GM21526 (cell line): ENCODE measurements at regions not wholly inside any gene's neighbourhood (a gene's known extent, or its start where the extent isn't known, plus 50 kb on each side); places are given as distances from the start of the nearest gene placed in this dataset.

Experiments
- ATAC-seq: cut with Tn5 transposase; IDR thresholded peaks from one replicate; pipeline ENCODE4 v1.9.1; 2021; ENCODE audit warnings: moderate library complexity; ENCODE audit not compliant: unreplicated experiment, low FRiP score

DNA sequence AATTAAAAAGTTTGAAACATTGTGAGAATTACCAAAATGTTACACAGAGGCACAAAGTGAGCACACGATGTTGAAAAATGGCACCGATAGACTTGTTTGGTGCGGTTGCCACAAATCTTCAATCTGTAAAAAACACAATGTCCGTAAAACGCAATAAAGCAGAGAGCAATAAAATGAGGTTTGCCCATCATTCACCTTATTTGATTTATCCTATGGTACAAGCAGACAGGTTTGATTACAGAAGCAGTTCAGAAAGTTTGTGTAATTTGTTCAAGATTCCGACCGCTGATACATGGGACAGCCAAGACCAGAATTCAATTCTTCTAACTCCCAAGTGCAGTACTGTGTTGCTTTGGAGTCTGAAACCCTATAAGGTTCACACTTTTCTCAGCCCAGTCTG lies 318.3 kb upstream of the PROX1 start:
- no peak for ATAC-seq

DNA sequence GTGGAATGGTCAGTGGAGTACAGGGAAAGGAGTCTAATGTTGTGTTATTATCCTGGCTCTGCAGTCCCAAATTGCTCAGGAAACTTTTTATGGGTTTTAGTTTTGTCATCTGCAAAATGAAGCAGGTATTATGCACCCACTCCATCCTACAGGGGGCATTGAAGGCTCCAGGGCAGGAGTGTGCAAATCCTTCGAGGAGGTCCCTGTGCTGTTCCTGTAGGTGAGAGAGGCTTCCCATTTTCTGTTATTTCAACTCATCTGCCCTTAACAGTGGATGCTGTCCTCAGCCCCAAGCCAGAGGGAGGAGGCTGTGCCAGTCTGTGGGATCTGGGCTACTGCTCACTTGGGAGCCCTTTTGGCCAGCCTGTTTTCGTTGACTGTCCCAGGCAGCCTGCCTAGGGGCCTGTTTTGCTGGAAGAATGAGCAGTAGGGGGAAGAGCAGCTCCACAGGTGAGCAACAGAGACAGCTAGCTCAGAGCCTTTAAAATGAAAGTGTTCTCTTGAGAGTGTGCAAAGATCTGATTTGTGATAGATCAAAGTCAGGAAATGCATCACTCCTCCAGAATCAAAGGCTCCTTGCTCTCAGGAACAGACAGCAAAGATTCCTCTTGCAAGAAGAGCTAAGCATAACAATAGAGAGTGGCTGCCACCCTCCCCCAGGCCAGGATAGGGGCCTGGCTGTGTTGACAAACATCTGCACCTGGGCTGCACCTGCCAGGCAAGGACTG lies 317.6 kb upstream of the PROX1 start:
- ATAC-seq: no peak

DNA sequence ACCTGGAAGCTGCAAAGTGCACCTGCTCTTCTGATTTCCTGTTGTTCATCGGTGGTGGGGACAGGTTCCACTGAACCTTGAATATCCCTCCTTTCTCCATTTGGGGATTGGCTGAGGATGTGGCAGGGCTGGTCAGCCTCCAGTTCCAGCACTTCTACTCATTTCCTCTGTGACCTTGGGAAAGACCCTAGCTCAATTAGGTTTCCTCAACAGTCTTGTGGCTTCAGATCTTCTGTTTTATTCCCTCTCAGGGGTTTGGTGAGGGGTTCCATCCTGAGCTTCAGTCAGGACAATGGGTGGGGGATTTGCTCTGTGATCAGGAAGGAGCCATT lies 317.1 kb upstream of the PROX1 start:
- ATAC-seq: no peak

DNA sequence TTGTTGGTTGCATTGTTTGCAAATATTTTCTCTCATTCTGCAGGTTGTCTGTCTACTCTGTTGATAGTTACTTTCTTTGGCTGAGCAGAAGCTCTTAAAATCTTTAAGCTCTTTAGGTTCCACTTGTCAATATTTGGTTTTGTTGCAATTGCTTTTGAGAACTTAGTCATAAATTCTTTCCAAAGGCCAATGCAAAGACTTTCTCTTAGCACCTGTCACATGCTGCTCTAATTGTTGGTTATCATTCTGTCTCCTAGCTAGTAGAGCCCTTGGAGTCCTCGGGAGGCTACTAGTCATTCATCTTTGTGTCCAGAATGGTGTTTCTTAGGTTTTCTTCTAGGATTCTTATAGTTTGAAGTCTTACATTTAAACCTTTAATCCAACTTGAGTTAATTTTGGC lies 312.7 kb upstream of the PROX1 start:
- no peak for ATAC-seq

DNA sequence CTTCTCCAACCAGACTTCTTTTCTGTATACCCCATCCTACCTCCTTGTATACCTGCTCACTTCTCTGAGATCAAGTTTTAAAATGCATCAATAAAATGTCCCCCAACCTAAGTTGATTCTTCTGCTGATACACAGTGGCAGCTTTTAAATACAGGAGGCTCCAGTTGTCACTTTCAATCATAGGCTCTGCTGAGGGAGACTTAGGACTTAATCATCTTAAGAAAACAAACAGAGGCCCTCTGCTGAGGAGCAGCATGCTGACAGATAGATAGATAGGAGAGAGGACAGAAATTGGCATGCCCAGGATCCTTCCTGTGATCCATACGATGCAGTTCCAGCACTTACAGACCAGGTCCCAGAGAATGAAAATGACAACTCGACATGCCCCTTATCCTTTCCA lies 311.0 kb upstream of the PROX1 start:
- no peak for ATAC-seq

DNA sequence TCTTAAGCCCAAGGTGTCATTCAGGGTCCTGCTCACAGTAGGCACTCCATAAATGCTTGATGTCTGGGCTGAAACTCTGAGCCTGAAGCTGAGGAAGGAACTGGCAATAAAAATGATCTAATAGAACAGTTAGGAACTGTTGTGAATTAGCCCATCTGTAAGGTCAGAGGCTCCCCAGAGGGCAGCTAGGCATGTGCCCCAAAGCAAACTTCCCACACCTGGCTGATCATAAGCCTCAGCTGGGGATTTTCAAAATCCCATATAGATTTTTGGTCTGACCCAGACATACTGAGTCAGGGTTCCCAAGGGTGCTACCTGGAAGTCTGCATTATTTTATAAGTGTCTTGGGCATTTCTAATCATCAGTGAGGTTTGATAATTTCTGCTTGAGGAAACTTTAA lies 309.4 kb upstream of the PROX1 start:
- ATAC-seq: no peak

DNA sequence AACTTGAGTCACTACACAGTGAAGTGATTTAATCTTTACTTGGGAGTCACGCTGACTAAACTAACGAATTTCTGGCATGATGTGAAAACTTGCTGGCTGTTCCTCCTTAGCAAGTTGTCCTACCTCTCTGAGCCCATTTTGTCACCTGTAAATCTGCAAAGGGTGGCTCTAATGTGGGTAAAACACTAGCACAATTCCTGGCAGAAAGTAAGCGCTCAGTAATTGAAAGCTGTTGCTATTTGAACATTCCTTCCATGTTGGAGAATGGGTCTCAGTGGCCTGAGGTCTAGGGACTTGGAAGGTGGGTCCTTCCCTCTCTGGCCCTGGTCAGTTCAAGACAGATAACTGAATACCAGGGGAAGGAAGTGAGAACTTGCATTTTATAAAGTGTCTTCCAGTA lies 309.0 kb upstream of the PROX1 start:
- ATAC-seq: no peak

DNA sequence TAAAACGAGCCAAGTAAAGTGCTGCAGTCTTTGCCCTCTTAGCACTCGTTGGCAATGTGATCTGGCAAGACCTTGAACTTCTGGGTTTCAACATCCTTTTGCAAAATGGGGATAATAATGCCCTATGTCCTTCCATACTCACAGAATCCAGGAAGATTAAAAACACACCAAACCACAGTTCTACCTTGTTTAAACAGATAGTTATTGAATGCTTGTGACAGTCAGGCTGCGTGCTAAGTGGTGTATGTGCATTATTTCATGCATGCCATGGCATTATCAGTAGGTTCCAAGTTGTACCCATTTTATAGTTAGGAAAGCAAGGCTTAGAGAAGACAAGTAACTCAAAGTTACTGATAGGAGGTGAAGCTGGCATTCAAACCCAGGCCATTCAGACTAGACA lies 308.6 kb upstream of the PROX1 start:
- ATAC-seq: no peak

DNA sequence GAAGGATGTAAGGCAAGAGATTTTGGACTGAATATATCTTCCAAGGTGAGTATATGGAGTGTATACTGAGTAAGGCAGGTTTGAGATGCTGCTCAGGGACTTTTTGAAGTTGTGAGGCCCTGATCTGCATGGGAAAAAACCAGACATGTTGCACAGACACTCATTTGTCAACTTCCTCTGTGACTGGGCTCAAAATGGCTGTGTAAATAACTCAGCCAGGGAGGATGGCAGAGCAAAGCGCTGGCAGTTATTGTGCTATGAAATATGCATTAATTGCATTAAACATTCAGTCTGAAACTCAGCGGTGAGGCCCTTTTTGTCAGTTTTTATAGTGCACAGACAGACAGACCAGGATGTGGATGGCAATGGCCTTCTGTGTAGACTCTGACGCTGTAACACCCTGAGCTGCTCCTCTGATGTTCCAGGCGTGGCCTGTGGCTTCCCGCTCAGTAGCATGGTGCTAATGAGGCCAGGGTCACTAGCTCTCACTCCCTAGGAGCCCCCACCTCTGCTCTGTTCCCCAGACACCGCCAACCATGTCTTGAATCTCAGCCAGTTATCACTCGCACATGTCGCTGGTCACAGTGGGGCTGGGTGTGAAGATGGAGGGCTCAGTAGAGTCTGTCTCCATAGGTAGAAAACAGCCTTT lies 307.0 kb upstream of the PROX1 start:
- no peak for ATAC-seq

DNA sequence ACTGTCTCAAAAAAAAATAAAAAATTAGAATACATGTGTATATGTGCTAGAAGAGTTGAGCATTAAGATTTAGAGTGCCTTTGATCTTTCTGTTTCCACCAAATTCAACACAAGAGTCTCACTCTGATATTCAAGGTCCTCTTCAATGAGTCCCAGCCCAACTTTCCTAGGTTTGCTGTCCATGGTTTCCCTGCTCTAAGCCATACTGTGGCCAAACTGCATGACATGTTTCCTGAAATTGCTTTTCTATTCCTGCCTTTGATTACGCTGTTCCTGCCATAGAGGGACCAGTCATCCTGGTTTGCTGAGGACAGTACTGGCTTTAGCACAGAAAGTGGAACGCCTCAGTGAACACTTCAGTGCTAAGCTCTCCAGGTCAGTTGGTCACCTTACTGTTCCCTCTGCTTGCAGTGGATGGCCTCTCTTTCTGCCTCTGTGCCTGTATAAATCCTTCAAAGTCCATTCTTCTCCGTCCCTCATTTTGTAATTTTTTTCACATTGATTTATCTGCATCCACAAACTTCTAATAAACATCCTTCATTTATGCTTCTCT lies 305.9 kb upstream of the PROX1 start:
- no peak for ATAC-seq

DNA sequence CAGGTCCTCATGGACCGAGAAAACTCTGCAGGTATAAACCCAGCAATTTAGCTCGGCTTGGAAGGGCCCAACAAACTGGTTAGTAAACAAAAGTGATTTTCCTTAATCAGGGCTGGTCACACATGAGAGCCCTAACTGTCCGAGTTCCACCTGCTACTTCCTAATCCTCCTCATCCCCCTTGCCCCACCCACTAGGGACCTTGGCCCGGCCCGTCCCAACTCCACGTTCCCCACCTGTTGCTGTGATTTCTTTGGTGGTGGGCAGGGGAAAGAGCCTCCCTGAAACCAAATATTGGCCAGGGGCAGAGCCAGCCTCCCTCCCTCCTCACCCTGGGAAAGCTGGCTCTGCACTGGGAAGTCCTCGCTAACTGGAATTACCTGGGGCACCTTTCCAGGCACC lies 304.2 kb upstream of the PROX1 start:
- ATAC-seq: no peak

DNA sequence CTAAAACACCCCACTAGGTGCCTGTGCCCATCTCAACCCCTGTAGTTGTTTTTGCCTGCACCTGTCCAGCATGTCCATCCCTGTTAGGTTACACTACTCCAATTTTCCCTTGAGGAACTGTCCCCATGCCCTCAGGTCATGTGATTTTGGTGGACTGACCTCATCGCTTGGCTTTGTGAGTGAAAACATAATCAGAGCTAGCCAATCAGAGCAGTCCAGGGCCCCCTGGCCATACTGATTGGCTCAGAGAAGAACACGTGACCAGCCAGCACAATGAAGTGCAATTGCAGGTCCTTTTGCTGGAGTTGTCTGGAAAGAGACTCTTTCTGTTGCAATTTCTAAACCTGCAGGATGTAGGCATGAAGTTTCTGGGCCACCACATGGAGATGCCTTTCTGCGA lies 303.3 kb upstream of the PROX1 start:
- ATAC-seq: no peak

DNA sequence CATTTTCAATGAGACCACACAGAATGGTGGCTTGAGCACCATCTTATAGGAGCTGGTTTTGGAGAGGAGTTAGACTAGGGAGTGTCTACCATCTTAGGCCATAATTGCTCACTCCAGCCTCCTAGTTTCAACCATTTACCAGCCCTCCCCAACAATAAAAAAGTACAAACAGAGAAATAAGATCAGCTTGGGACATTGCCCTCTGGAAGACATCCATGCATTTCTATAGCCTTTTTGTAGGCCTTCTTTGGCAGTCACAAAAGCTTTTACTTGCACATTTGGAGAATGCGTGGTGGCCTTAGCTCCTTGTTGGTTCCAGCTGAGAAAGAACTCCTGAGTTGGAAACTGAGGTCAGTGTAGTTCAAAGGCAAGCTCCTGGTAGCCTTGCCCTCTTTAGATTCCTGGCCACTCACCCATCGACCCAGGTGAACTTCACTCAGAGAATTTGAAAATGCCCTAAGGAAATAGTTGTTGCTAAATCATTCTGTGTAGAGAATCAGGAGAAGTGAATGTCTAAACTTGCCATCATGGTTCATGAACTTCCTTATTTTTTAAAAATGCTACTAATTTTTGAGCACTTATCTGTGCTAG lies 301.7 kb upstream of the PROX1 start:
- no peak for ATAC-seq

DNA sequence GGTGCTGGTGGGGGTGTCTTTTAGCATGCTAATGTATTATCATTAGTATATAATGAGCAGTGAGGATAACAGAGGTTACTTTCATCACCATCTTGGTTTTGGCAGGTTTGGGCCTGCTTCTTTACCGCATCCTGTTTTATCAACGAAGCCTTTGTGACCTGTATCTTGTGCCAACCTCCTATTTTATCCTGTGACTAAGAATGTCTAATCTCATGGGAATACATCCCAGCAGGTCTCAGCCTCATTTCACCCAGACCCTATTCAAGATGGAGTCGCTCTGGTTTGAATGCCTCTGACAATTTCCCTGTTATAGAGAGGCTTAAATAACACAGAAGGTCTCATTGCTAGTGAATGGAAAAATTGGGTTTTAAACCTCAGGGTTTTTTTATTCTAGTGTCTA lies 300.8 kb upstream of the PROX1 start:
- ATAC-seq: no peak

DNA sequence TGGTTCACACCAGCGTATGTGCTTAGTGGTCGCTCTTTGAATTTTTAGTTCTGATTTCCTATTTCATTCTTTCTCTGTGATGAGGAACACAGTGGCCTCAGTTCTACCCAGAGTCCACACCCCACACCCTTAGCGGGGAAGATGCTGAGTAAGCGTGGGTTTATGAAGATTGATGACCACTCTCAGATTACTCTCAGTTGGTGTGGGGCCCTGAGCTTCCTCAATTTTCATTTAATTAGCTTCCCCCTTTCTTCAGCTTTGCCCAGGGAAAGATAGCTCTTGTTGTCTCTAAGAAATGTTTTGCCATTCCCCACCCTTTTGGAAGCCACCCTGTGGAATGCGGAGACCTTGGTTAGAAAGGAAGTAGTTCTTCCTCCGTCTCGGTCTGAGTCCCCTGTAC lies 299.9 kb upstream of the PROX1 start:
- no peak for ATAC-seq

DNA sequence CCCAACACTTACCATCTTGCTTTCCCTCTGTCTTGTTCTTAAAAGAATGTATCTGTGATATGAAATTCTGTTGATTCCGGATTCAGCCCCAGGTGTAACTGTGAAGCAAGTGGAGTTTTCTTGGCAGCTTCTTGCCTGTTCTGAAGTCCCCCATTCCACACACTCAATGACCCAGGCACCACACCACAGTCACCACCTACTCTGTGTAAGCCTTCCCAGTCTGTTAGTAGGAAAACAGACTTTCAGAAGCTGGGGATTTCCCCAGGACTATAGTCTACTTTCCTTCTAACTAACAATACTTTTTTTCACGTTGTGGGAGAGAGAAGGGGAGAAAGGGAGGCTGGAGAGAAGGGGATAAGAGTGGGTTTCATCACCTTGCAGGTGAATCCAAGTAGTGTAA lies 299.1 kb upstream of the PROX1 start:
- no peak for ATAC-seq

DNA sequence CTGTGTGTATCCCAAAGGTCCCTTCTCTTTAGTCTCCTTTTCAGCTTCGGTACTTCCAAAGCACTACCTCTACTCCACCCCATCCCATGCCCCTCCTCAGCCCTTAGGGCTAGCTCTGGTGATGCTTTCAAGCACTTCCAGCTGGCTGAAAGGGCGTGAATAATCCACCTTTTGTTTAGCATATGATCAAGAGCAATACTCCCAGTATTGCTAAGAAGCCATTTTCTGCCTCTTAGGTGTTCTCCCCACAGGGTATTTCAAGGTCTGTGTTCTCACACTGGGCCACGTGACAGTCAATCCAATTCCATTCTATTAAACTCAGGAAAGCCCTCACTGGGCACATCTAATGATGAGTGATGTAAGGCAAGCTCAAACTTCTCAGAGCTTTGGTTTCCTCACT lies 298.5 kb upstream of the PROX1 start:
- no peak for ATAC-seq

DNA sequence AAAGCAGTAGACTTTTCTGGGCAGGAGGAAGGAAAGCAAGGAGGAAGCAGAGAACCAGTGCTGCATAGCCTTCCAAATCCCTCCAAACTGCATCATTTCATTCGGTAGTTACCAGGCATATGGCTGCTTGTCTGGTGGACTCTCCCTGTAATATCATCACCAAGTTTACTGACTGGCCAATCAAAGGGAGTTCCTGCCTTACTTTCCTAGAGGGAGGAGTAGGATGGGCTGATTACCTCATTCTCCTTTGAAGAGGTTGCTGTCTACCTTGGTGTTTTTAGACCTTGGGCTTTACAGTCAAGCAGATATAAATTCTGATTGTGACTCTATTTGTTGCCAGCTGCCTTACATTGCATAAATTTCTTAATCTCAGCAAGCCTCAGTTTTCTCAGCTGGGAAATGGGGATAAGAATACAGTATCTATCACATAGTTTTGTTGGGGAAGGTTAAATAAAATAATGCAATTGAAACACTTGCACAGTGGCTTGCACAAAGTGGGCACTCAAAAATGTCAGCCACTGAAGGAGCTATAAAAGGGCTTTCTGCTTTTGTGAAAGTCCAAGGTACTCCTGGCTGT lies 297.3 kb upstream of the PROX1 start:
- no peak for ATAC-seq

DNA sequence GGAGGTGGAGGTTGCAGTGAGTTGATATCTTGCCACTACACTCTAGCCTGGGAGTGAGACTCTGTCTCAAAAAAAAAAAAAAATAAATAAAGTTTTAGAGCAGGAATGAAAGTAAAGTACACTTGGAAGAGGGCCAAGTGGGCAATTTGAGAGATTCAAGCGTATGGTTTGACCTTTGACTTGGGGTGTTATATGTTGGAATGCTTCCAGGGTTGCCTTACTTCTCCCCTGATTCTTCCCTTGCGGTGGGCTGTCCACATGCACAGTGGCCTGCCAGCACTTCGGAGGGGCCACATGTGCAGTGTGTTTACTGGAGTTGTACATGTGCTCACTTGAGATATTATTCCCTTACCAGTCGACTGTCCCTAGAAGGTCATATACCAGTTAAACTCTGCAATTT lies 295.5 kb upstream of the PROX1 start:
- no peak for ATAC-seq

DNA sequence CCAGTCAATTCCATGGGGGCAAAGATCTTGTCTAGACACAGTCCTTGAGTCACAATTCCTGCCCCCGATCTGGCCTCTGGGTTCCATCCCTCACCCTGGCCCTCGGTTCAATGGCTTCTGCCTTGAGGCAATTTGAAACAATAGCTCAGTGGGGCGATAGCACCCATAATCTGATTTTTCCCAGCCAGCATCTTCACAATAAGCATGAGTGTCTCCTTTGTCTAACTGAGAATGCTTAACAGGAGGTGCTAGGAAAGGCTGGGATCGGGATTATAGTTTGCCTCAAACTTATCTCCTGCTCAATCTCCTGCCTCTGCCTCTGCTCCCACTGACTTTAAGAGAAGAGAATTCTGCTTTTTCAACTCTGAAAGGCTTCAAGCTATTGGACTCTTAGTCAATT lies 293.9 kb upstream of the PROX1 start:
- no peak for ATAC-seq

DNA sequence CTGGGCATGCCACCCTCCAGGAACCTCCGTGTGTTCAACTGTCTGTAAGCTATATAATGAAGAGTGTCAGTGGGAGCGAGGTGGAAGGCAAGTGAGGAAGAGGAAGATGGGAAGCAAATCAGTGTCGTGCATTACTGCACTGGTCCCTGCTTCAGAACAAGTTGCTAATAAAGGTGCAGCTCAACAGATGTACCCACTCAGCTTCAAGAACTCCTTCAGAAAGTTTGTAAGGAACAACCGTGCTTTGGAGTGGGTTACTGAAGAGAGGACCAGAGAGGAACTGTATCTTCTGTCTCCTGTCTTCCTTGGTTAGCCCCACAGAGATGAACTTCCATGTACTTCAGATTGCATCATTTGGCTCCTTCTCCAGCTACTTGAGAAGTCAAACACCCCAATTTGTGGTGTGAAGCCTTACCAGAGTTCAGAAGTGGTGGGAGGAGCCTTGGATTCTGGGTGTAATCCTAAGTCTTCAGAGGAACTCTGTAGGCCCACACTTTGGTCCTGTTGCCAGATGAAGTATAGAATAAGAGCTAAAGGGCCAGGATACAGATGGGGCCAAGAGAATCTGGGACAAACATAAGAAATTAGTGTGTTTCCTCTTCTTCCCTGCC lies 290.5 kb upstream of the PROX1 start:
- no peak for ATAC-seq
